SJSA1 (cell line): ENCODE measurements at regions not wholly inside any gene's neighbourhood (a gene's known extent, or its start where the extent isn't known, plus 50 kb on each side); places are given as distances from the start of the nearest gene placed in this dataset.

Experiments used
- DNase-seq, 2 experiments: peaks; one replicate each; pipeline ENCODE4 v3.0.0-alpha.2; 2015 to 2020; ENCODE audit warnings: low spot score in 2 of 2, low read depth in 1 of 2
- H3K27ac ChIP-seq: fragments of 250-450 bp; sonication (Bioruptor Pico); 2 replicates; pipeline ENCODE4 v1.5.1; 2020; ENCODE audit warnings: mild to moderate bottlenecking, moderate library complexity
- H3K27me3 ChIP-seq: fragments of 250-450 bp; sonication (Bioruptor Pico); replicated peaks from 2 replicates; pipeline ENCODE4 v1.5.1; 2020; ENCODE audit warnings: mild to moderate bottlenecking, moderate library complexity
- H3K36me3 ChIP-seq: fragments of 250-450 bp; sonication (Bioruptor Pico); 2 replicates; pipeline ENCODE4 v1.5.1; 2020; ENCODE audit warnings: mild to moderate bottlenecking
- H3K4me1 ChIP-seq: fragments of 250-450 bp; sonication (Bioruptor Pico); replicated peaks from 2 replicates; pipeline ENCODE4 v1.6.1; 2021; ENCODE audit warnings: mild to moderate bottlenecking
- H3K4me3 ChIP-seq: fragments of 250-450 bp; sonication (Bioruptor Pico); 2 replicates; pipeline ENCODE4 v1.5.1; 2020; ENCODE audit warnings: mild to moderate bottlenecking
- H3K9me3 ChIP-seq: fragments of 250-450 bp; sonication (Bioruptor Pico); replicated peaks from 2 replicates; pipeline ENCODE4 v1.5.1; 2020; ENCODE audit warnings: mild to moderate bottlenecking

- Histone ChIP-seq H3K9me3 (no peaks in the 10 kb centered on the region), H3K27me3 (peaks cover 3% of the 10 kb centered on the region; the same call in 1 of the 2 replicates), H3K4me3 (no peak overlapping the region), H3K36me3 (no peaks in the 10 kb centered on the region), H3K27ac (no peak overlapping the region), H3K4me1 (peaks cover 14% of the 10 kb centered on the region)
- no peak for DNase-seq
These were observed 384.4 kb downstream of the MIAT start for GRCh38 chr22:27041745-27042310.

DNA sequence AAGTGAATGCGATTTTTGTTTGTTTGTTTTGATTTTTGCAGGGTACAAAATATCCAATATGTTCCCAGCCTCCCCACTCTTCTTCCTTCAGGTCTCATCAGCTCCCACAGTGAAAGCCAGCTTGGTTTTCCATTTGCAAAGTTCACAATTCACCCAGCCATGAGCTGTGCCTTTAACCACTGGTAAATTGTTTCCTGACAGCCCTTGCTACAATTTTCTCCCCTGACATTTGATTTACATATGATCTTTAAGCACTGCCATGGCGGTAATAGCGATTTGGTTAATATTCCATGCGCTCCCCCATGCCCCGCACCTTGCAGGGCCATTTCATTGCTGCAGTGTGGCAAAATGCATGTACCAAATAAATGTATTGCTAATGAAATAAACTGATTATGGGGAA, 385.9 kb downstream of the MIAT start:
- DNase-seq, result no peak
- Histone ChIP-seq H3K27ac (no peak overlapping the region), H3K9me3 (no peaks in the 10 kb centered on the region), H3K4me1 (peaks cover 14% of the 10 kb centered on the region), H3K36me3 (no peaks in the 10 kb centered on the region), H3K27me3 (peaks cover 3% of the 10 kb centered on the region; the same call in 1 of the 2 replicates), H3K4me3 (no peak overlapping the region)

- H3K36me3 ChIP-seq, result no peaks in the 10 kb centered on the region
- peaks cover 14% of the 10 kb centered on the region for H3K4me1 ChIP-seq
- no peaks in the 10 kb centered on the region for H3K9me3 ChIP-seq
- peaks cover 3% of the 10 kb centered on the region; the same call in 1 of the 2 replicates for H3K27me3 ChIP-seq
- H3K27ac ChIP-seq, result no peak overlapping the region
- H3K4me3 ChIP-seq, result no peak overlapping the region
- peak in 1 of 2 experiments; percentile 60 for DNase-seq
These were observed 387.9 kb downstream of the MIAT start for GRCh38 chr22:27045103-27045947.

DNA sequence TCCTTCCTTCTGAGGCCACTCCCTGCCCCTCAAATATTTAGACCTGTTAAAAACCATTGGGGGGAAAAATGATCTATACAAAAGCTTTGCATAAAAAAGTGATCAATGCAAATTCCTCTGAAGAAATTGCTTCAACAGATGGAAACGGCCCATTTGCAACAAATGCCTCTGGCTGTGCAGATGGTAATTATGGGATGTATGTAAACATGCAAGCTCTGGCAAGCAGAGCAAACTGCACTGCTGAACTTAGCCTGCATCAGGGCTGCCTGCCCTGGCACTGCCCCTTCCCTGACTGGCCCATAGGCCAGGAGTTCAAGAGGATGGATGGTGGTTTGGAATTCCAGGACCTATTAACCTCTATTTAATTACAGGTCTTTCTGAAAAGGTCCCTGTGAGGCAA, 388.7 kb downstream of the MIAT start:
- H3K36me3 ChIP-seq, result no peaks in the 10 kb centered on the region
- no peak for DNase-seq
- no peak overlapping the region for H3K4me3 ChIP-seq
- H3K4me1 ChIP-seq, result peaks cover 14% of the 10 kb centered on the region
- H3K9me3 ChIP-seq, result no peaks in the 10 kb centered on the region
- H3K27me3 ChIP-seq, result peaks cover 3% of the 10 kb centered on the region; the same call in 1 of the 2 replicates
- H3K27ac ChIP-seq, result no peak overlapping the region

- no peaks in the 10 kb centered on the region for H3K9me3 ChIP-seq
- H3K4me3 ChIP-seq, result no peak overlapping the region
- no peak overlapping the region for H3K27ac ChIP-seq
- H3K27me3 ChIP-seq, result peaks cover 3% of the 10 kb centered on the region; the same call in 1 of the 2 replicates
- no peak for DNase-seq
- H3K4me1 ChIP-seq, result peaks cover 14% of the 10 kb centered on the region
- no peaks in the 10 kb centered on the region for H3K36me3 ChIP-seq
These were observed 389.2 kb downstream of the MIAT start for GRCh38 chr22:27046603-27047002.

DNA sequence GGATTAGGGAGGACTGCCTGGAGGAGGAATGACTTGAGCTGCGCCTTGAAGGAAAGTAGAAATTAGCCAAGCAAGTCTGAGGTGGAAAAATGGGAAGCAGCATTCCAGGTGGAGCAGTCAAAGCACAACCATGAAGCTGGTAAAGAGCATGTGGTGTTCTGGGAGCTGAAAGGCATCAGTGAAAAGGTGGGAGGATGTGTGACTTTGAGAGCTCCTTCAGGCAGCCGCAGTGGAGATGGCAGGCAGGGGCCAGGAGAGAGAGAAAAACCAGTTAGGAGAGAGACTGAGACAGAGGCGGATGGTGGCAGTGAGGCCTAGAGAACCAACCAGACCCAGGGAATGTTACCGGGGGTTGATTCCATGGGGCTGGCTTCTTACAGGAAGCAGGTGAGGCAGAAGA, 393.4 kb downstream of the MIAT start:
- H3K27ac ChIP-seq, result no peak overlapping the region
- H3K27me3 ChIP-seq, result no peaks in the 10 kb centered on the region
- no peaks in the 10 kb centered on the region for H3K9me3 ChIP-seq
- no peaks in the 10 kb centered on the region for H3K36me3 ChIP-seq
- DNase-seq, result no peak
- H3K4me1 ChIP-seq, result peaks cover 4% of the 10 kb centered on the region
- H3K4me3 ChIP-seq, result no peak overlapping the region

- H3K4me1 ChIP-seq, result no peaks in the 10 kb centered on the region
- no peaks in the 10 kb centered on the region for H3K9me3 ChIP-seq
- H3K27ac ChIP-seq, result no peak overlapping the region
- no peaks in the 10 kb centered on the region for H3K27me3 ChIP-seq
- H3K36me3 ChIP-seq, result no peaks in the 10 kb centered on the region
- DNase-seq, result no peak
- H3K4me3 ChIP-seq, result no peak overlapping the region
These were observed 394.0 kb downstream of the MIAT start for GRCh38 chr22:27051407-27051806.

DNA sequence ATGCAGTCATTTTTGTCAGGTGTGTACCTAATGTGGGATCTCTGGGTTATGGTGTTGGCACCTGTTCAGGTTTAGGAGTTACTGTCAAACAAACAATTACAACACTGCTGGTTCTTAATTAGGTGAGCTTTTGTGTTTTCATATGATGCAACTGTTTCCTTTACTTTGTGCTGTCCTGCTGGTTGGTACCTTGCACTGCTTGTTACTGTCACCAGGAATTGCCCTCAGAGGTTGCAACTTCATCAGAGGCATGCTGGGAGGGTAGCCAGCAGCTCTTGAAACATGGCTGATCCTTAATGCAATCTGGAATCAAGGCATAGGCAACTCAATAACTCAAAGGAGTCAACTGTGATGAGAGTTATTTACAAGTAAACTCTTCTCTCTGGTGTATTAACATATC, 400.3 kb downstream of the MIAT start:
- peaks cover 11% of the 10 kb centered on the region; the same call in 1 of the 2 replicates for H3K27me3 ChIP-seq
- no peaks in the 10 kb centered on the region for H3K4me1 ChIP-seq
- H3K36me3 ChIP-seq, result no peaks in the 10 kb centered on the region
- no peak overlapping the region for H3K27ac ChIP-seq
- no peak for DNase-seq
- no peak overlapping the region for H3K4me3 ChIP-seq
- H3K9me3 ChIP-seq, result no peaks in the 10 kb centered on the region

- peaks cover 11% of the 10 kb centered on the region; the same call in 1 of the 2 replicates for H3K27me3 ChIP-seq
- DNase-seq, result no peak
These were observed 402.8 kb downstream of the MIAT start for GRCh38 chr22:27060190-27060589.

GRCh38 chr22:27062910-27063309, 405.5 kb downstream of the MIAT start:
- H3K4me1 ChIP-seq, result no peaks in the 10 kb centered on the region
- no peaks in the 10 kb centered on the region for H3K9me3 ChIP-seq
- 0 out of 2 replicates have a peak, but pooled peaks cover 7% of the 10 kb centered on the region for H3K27me3 ChIP-seq
- no peak for DNase-seq
- H3K36me3 ChIP-seq, result no peaks in the 10 kb centered on the region
- H3K27ac ChIP-seq, result no peak overlapping the region
- no peak overlapping the region for H3K4me3 ChIP-seq

More at GRCh38 chr22:27060190-27060589, 402.8 kb downstream of the MIAT start:
- Histone ChIP-seq H3K9me3 (no peaks in the 10 kb centered on the region), H3K4me1 (no peaks in the 10 kb centered on the region), H3K4me3 (no peak overlapping the region), H3K27ac (no peak overlapping the region), H3K36me3 (no peaks in the 10 kb centered on the region)

DNA sequence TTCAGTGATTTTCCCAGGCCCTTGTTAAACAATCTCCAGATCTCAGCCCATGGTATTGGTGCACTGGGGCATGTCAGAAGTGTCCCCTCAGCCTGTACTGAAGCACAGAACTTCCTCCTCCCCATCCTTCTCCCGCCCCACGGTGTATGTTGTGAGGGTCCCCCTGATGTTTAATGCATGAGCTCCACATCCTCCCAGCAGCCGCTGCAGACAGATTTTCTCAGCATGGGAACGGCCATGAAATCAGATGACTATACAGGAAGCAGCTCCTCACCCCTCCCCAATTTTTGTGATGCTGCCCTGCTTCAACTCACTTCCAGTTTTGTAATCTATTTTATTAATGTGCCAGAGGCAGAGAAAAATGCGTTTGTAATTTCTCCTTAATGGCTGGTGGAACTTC, 406.0 kb downstream of the MIAT start:
- no peak overlapping the region for H3K27ac ChIP-seq
- H3K4me3 ChIP-seq, result no peak overlapping the region
- H3K36me3 ChIP-seq, result no peaks in the 10 kb centered on the region
- no peaks in the 10 kb centered on the region for H3K9me3 ChIP-seq
- H3K27me3 ChIP-seq, result 0 out of 2 replicates have a peak, but pooled peaks cover 7% of the 10 kb centered on the region
- DNase-seq, result no peak
- no peaks in the 10 kb centered on the region for H3K4me1 ChIP-seq

GRCh38 chr22:27063841-27064240, 406.5 kb downstream of the MIAT start:
- H3K27ac ChIP-seq, result no peak overlapping the region
- no peak overlapping the region for H3K4me3 ChIP-seq
- no peaks in the 10 kb centered on the region; the same call in 1 of the 2 replicates for H3K9me3 ChIP-seq
- DNase-seq, result no peak
- H3K4me1 ChIP-seq, result no peaks in the 10 kb centered on the region
- 0 out of 2 replicates have a peak, but pooled peaks cover 5% of the 10 kb centered on the region for H3K27me3 ChIP-seq
- H3K36me3 ChIP-seq, result no peaks in the 10 kb centered on the region

GRCh38 chr22:27064386-27064785, 407.0 kb downstream of the MIAT start:
- H3K4me1 ChIP-seq, result no peaks in the 10 kb centered on the region
- DNase-seq, result no peak
- no peaks in the 10 kb centered on the region for H3K27me3 ChIP-seq
- H3K4me3 ChIP-seq, result no peak overlapping the region
- no peaks in the 10 kb centered on the region for H3K36me3 ChIP-seq
- H3K9me3 ChIP-seq, result no peaks in the 10 kb centered on the region; the same call in 1 of the 2 replicates
- no peak overlapping the region for H3K27ac ChIP-seq

DNA sequence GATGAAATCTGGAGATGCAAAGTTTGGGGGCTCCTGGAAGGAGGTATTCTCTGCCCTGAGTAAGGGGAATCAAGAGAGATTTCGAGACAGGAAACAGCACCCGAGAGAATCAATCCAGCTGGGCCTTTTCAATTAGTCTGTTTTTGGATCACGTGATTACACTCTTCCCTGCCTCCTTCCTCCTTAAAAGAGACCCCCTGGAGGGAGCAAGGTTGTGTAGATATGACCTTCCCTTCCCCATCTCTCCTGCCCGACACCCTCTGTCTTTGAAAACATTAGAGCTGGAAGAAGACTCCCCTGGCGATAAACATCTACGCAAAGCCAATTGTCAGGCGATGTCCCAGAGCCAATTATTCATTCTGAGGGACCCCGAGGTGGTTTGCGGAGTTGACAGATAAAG, 407.9 kb downstream of the MIAT start:
- Histone ChIP-seq H3K27ac (no peak overlapping the region), H3K27me3 (0 out of 2 replicates have a peak, but pooled peaks cover under 1% of the 10 kb centered on the region), H3K9me3 (no peaks in the 10 kb centered on the region; the same call in 1 of the 2 replicates)

More for the DNA sequence above, 407.9 kb downstream of the MIAT start:
- no peak overlapping the region for H3K4me3 ChIP-seq
- DNase-seq, result no peak
- no peaks in the 10 kb centered on the region for H3K4me1 ChIP-seq
- H3K36me3 ChIP-seq, result no peaks in the 10 kb centered on the region
